Retinal pigment epithelial cell (primary cell): ENCODE measurements at regions not wholly inside any gene's neighbourhood (a gene's known extent, or its start where the extent isn't known, plus 50 kb on each side); places are given as distances from the start of the nearest gene placed in this dataset.

Source experiments
- DNase-seq: peaks from one replicate; pipeline ENCODE4 v3.0.0-alpha.2; 2010; ENCODE audit warnings: low read depth
- H3K4me3 ChIP-seq: 2 replicates; pipeline ENCODE4 v1.5.1; 2011; ENCODE audit warnings: mild to moderate bottlenecking, low read length, control low read depth, moderate library complexity
- TF ChIP-seq, protein P1 (sequence below): conservative IDR thresholded peaks from 2 replicates; pipeline ENCODE4 v1.5.1; 2011; ENCODE audit warnings: low read depth, low read length, control low read depth, inconsistent platforms

DNA sequence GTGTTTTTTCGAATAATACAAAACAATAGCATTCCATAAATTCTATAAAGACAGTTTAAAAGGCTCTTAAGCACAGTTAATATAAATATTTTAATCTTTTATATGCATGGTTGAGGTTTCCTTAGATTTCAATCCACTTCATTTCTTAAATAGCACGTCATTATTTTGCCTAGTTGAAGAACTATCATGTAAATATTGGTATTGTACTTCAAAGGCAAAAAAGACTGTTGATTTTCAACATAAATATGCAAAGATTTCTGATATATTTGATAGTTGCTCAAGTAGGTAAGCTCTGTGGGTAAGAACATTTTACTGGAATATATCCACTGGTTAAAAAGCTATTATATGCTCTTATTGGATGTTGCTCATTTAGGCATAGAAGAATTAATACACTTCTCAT is 458.6 kb downstream of the NR2F1-AS1 start:
- H3K4me3 ChIP-seq, result no peak overlapping the region
- TF ChIP-seq, protein P1, sequence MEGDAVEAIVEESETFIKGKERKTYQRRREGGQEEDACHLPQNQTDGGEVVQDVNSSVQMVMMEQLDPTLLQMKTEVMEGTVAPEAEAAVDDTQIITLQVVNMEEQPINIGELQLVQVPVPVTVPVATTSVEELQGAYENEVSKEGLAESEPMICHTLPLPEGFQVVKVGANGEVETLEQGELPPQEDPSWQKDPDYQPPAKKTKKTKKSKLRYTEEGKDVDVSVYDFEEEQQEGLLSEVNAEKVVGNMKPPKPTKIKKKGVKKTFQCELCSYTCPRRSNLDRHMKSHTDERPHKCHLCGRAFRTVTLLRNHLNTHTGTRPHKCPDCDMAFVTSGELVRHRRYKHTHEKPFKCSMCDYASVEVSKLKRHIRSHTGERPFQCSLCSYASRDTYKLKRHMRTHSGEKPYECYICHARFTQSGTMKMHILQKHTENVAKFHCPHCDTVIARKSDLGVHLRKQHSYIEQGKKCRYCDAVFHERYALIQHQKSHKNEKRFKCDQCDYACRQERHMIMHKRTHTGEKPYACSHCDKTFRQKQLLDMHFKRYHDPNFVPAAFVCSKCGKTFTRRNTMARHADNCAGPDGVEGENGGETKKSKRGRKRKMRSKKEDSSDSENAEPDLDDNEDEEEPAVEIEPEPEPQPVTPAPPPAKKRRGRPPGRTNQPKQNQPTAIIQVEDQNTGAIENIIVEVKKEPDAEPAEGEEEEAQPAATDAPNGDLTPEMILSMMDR, result no peak
- no peak for DNase-seq

GRCh38 chr5:93120771-93121170 is 460.2 kb downstream of the NR2F1-AS1 start:
- no peak overlapping the region for H3K4me3 ChIP-seq
- no peak for DNase-seq
- TF ChIP-seq, protein P1, result no peak

DNA sequence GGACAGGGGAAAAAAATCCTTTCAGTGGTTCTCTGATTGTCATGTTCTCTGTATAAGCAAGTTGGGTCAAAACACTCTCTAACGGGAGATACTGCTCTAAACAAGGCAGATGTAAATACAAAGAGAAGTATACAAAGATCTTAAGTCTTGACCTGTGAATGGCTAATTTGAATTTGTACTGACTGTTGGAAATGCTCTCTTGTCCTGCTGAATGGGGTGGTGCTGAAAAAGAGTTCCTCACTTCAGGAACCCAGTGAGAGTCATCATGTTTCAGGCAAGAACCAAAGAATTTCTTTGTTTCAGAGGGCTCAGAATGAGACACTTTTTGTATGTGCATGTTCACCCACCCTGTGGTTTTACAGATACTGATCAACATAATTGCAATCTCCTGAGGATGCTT is 461.0 kb downstream of the NR2F1-AS1 start:
- DNase-seq, result no peak
- TF ChIP-seq, protein P1, result no peak
- H3K4me3 ChIP-seq, result no peak overlapping the region

DNA sequence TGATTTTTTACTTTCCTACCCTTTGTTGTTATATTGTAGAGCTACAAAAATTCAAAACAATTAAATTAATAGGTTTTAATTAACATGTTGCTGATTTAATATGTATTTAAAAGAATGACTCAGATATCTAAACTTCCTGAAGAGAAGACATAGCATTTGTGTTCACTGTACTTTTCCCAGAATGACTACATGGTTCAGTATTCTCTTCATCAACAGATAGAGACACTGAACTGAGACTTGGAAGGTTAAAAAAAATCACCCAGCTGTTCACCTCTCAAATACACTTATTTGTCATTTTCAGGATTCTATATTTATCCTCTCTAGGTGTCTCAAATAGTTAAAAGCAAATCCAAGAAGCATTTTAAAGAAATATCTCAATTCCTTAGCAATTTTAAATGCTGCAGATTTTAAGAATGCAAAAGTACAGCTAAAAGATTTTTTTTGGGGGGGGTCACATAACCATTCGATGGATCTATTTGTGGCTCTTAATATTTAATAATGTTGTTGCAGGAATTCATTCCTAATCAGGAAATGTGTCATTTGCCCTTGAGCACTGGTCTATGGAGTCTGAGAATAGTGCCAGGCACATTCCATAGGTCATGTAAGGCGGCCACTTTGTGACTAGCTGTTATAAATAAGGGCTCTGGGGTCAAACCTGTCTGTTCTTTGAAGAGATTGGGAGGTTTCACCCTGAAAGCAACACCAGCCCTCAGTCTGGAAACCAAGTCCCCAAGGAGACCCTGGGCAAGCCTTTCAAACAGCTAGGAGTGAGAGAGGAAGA is 463.1 kb downstream of the NR2F1-AS1 start:
- H3K4me3 ChIP-seq, result no peak overlapping the region
- TF ChIP-seq, protein P1, result no peak
- no peak for DNase-seq

DNA sequence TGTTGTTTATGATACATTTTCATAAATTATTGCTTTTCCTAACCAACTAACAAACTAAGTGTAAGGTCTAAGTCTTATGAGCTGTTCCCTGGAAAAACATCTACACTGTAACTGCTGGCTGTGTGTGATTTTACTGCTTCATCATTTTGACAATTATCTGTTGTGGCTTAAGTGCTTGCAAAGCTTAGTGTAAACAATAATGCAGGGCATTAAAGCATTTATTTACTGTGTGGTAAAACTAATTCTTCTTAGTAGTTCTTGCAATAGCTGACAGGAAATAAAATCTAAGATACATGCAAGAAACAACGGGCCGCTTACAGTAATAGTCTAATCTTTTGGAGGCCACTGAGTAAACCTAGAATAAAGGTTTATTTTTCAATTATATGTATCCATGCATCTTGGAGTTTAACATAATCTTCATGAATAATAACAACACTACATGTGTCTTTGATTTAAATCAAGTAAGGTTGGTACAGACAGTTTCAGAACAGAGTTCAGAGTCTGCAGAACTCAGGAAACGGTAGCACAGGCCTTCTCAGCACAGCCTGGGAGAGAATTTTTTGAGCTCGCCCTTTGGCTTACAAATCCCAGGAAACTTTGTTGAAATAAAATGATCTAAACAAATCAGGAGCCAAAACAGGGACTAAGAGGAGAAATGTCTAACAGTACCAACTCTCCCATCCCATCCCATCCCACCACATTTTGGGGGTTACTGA is 473.1 kb downstream of the NR2F1-AS1 start:
- H3K4me3 ChIP-seq, result no peak overlapping the region
- TF ChIP-seq, protein P1, result no peak
- no peak for DNase-seq

GRCh38 chr5:93107141-93107540 is 473.9 kb downstream of the NR2F1-AS1 start:
- TF ChIP-seq, protein P1, result no peak
- no peak for DNase-seq
- no peak overlapping the region for H3K4me3 ChIP-seq

DNA sequence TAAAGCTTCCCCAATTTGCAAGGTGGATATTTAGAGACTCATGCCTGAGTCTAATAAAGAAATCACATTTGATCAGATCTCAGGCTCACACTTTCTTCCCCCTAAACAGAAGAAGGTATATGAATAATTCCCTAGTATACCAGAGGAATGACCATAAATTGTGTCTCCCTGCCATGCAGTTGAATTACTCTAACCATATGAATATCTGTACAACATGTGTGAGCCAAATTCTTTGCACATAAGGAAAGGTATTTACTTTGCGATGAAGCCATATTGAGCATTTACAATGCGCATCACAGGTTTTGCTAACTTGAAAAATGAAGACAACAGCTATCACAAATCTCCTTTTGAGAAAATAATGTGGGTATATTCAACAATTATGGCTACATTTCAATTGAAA is 479.4 kb downstream of the NR2F1-AS1 start:
- TF ChIP-seq, protein P1, result no peak
- no peak overlapping the region for H3K4me3 ChIP-seq
- DNase-seq, result no peak
